Peyer's patch (tissue), 4 donors: ENCODE measurements at regions not wholly inside any gene's neighbourhood (a gene's known extent, or its start where the extent isn't known, plus 50 kb on each side); places are given as distances from the start of the nearest gene placed in this dataset.
"Not testable (repeated sequence)": the region's sequence is repeated elsewhere in the genome, so short reads cannot be mapped to it uniquely, and the experiment has no call there.

ENCODE experiments used
- CTCF ChIP-seq, 6 experiments: fragments of 450-650 bp in 4 of 6; fragments of 200-600 bp in 2 of 6; sonication (generic) in 1 of 6; IDR thresholded peaks; one replicate each; pipeline ENCODE4 v1.5.1; 2017 to 2019; ENCODE audit warnings: antibody characterized with exemption in 6 of 6, mild to moderate bottlenecking in 3 of 6, moderate library complexity in 1 of 6
- POLR2A ChIP-seq, 2 donors: fragments of 450-650 bp; IDR thresholded peaks; one replicate each; pipeline ENCODE4 v1.5.1; 2017; ENCODE audit warnings: antibody characterized with exemption in 2 of 2, mild to moderate bottlenecking in 2 of 2, moderate library complexity in 2 of 2

GRCh38 chr7:76971201-76971600, 61.0 kb downstream of the SPDYE17 start:
- not testable (repeated sequence) for TF ChIP-seq POLR2A, CTCF (IDR thresholded peaks at IDR 0.05)
